Aorta (tissue), 5 donors: ENCODE measurements at regions not wholly inside any gene's neighbourhood (a gene's known extent, or its start where the extent isn't known, plus 50 kb on each side); places are given as distances from the start of the nearest gene placed in this dataset.
"Not testable (repeated sequence)": the region's sequence is repeated elsewhere in the genome, so short reads cannot be mapped to it uniquely, and the experiment has no call there.

Experiments used
- ATAC-seq: fragments of 200-7000 bp; cut with Tn5 transposase; one replicate; pipeline ENCODE4 v1.9.1; 2022; ENCODE audit warnings: moderate library complexity; ENCODE audit not compliant: low FRiP score
- DNase-seq, 2 donors: peaks; one replicate each; pipeline ENCODE4 v3.0.0-alpha.2; 2020
- H3K27ac ChIP-seq, 2 donors: one replicate each; pipeline ENCODE4 v1.5.1; 2013; ENCODE audit warnings: low read length in 2 of 2, mild to moderate bottlenecking in 2 of 2, moderate library complexity in 2 of 2, control low read depth in 1 of 2, inconsistent platforms in 1 of 2, low read depth in 1 of 2
- H3K27me3 ChIP-seq, 2 donors: one replicate each; pipeline ENCODE4 v1.6.1; 2013; ENCODE audit warnings: control low read depth in 1 of 2, low read length in 1 of 2, mild to moderate bottlenecking in 1 of 2, moderate library complexity in 1 of 2; ENCODE audit not compliant: insufficient read depth in 2 of 2, control insufficient read depth in 1 of 2
- H3K36me3 ChIP-seq, 2 donors: one replicate each; pipeline ENCODE4 v1.6.1; 2013; ENCODE audit warnings: control low read depth in 1 of 2, low read length in 1 of 2, mild to moderate bottlenecking in 1 of 2; ENCODE audit not compliant: insufficient read depth in 2 of 2, control insufficient read depth in 1 of 2
- H3K4me1 ChIP-seq, 2 donors: one replicate each; pipeline ENCODE4 v1.6.1; 2013; ENCODE audit warnings: low read length in 2 of 2, control low read depth in 1 of 2, mild to moderate bottlenecking in 1 of 2, moderate library complexity in 1 of 2; ENCODE audit not compliant: insufficient read depth in 2 of 2, control insufficient read depth in 1 of 2
- H3K4me3 ChIP-seq, 2 donors: one replicate each; pipeline ENCODE4 v1.5.1; 2013; ENCODE audit warnings: low read length in 2 of 2, control low read depth in 1 of 2, mild to moderate bottlenecking in 1 of 2
- H3K9me3 ChIP-seq: one replicate; pipeline ENCODE4 v1.6.1; 2013; ENCODE audit warnings: mild to moderate bottlenecking, low read length; ENCODE audit not compliant: control insufficient read depth
- WGBS, 2 donors: extraction: QIAGEN DNeasy Blood & Tissue Kit; methylation state at CpG; one replicate each; pipeline ENCODE4 v1.1.7; 2013; 5-methylcytosine and 5-hydroxymethylcytosine counted together
- intact Hi-C, 2 donors: fragments of 100-400 bp; cut with DNase I; formaldehyde crosslinking; loops; one replicate each; pipeline versions ENCODE4 v1.14.2 to v1.15.0; 2022
- donor health status: healthy with polysubstance abuse.
- donor health status: Bipolar disorder and iron deficiency.
- donor health status: DM: no; HTN: no; CAD: no.
- donor health status: DM: no; HTN: no; CAD: no.
- donor health status: DM: yes; HTN: yes; CAD: no.

- 85% methylated on average over 1 of the region's 1 CpG for WGBS, 2 donors
- Histone ChIP-seq H3K9me3 (peaks cover 4% of the 10 kb centered on the region), H3K27ac (no peak overlapping the region), H3K27me3 (no peaks in the 10 kb centered on the region), H3K4me3 (no peak overlapping the region), H3K36me3 (no peaks in the 10 kb centered on the region), H3K4me1 (no peaks in the 10 kb centered on the region)
- no peak for DNase-seq
- ATAC-seq = no peak
- intact Hi-C loops = no loop called here
Observed at GRCh38 chr6:155771822-155772221, 316.2 kb upstream of the NOX3 start.

- Histone ChIP-seq H3K36me3 (no peaks in the 10 kb centered on the region), H3K4me3 (no peak overlapping the region), H3K27me3 (no peaks in the 10 kb centered on the region), H3K9me3 (peaks cover 4% of the 10 kb centered on the region), H3K27ac (no peak overlapping the region), H3K4me1 (no peaks in the 10 kb centered on the region)
- DNase-seq = no peak
- ATAC-seq = no peak
- intact Hi-C loops = no loop called here
Observed at GRCh38 chr6:155770856-155771255, 315.2 kb upstream of the NOX3 start.

- Histone ChIP-seq H3K36me3 (no peaks in the 10 kb centered on the region), H3K4me1 (peaks cover 0 to under 1% of the 10 kb centered on the region in 2 donors), H3K27ac (no peak overlapping the region), H3K27me3 (no peaks in the 10 kb centered on the region), H3K9me3 (peaks cover 4% of the 10 kb centered on the region), H3K4me3 (peak overlapping the region in 1 of 2 donors; percentile 20)
- ATAC-seq = no peak
- no peak for DNase-seq
- intact Hi-C loops = no loop called here
Observed at GRCh38 chr6:155770313-155770712, 314.7 kb upstream of the NOX3 start.

DNA sequence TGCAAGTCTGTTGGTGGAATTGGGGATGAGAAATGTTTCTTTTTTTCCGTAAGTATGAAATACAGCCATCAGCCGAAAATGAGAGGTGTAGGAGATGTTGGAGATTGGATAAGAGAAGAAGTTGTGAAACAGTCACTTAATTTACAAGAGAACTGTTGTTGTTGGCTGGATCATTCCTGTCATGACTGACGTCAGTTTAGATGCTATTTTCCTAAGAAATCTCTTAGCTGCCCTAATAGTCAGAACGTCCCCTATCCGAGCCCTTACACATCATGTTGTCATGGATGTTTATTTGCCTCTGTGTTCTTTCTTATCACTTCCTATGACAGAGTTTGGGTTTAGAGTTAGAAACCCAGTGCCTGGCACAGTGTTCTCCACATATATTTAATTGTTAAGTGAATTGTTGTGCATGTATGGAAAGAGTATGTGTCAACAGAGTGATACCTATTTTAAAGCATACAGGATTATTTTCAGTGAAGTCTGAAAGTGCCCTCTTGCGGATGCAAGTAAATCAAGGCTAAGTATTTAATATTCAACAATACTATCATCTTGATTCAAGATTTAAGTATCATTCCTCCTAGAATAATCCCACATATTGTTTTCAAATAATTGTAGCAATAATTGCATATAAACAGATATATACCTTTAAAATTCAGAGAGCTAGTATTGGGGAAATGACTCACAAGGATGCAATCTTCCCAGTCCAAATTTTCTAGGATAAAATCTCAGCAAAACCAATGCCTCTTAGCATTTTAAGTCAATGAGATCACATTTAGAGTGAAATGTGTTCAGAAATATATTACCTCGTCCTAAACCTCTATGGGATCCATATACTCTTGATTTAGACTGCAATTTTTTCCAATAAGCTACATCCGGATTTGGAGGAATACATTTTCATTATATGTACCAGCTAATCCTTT, 309.9 kb upstream of the NOX3 start:
- DNase-seq (no peak), ATAC-seq (peak; percentile 36)
- Histone ChIP-seq H3K4me3 (no peak overlapping the region), H3K4me1 (peaks cover 2% of the 10 kb centered on the region in 2 donors), H3K9me3 (no peaks in the 10 kb centered on the region), H3K27me3 (no peaks in the 10 kb centered on the region), H3K36me3 (no peaks in the 10 kb centered on the region), H3K27ac (no peak overlapping the region)
- 30 to 34% methylated on average over 8 of the region's 8 CpGs for WGBS, 2 donors
- intact Hi-C loops = no loop called here

GRCh38 chr6:155762649-155763048, 307.0 kb upstream of the NOX3 start:
- H3K27ac ChIP-seq = no peak overlapping the region
- peaks cover 2% of the 10 kb centered on the region in 2 donors for H3K4me1 ChIP-seq
- no peak for DNase-seq
- ATAC-seq = no peak
- WGBS, 2 donors = 89 to 93% methylated on average over 3 of the region's 3 CpGs
- H3K9me3 ChIP-seq = no peaks in the 10 kb centered on the region
- no peak overlapping the region for H3K4me3 ChIP-seq
- no peaks in the 10 kb centered on the region for H3K27me3 ChIP-seq
- intact Hi-C loops = no loop called here
- H3K36me3 ChIP-seq = no peaks in the 10 kb centered on the region

- no peak overlapping the region for H3K27ac ChIP-seq
- no peak overlapping the region for H3K4me3 ChIP-seq
- DNase-seq (no peak), ATAC-seq (no peak)
- H3K9me3 ChIP-seq = no peaks in the 10 kb centered on the region
- intact Hi-C loops = no loop called here
- H3K36me3 ChIP-seq = no peaks in the 10 kb centered on the region
- H3K4me1 ChIP-seq = peaks cover 0 to 1% of the 10 kb centered on the region in 2 donors
- H3K27me3 ChIP-seq = no peaks in the 10 kb centered on the region
- 16 to 30% methylated on average over 3 of the region's 3 CpGs for WGBS, 2 donors
Observed at GRCh38 chr6:155755452-155755851, 299.8 kb upstream of the NOX3 start.

GRCh38 chr6:155748778-155749177, 293.1 kb upstream of the NOX3 start:
- ATAC-seq, H3K27me3 ChIP-seq, H3K4me1 ChIP-seq, H3K9me3 ChIP-seq, H3K27ac ChIP-seq, DNase-seq, H3K36me3 ChIP-seq, H3K4me3 ChIP-seq, intact Hi-C loops: not testable (repeated sequence)
- 59 to 61% methylated on average over 3 of the region's 3 CpGs for WGBS, 2 donors

- H3K9me3 ChIP-seq = no peaks in the 10 kb centered on the region
- no peaks in the 10 kb centered on the region for H3K4me1 ChIP-seq
- H3K4me3 ChIP-seq = no peak overlapping the region
- no peaks in the 10 kb centered on the region for H3K27me3 ChIP-seq
- WGBS, 2 donors = 49 to 53% methylated on average over 3 of the region's 3 CpGs
- ATAC-seq (no peak), DNase-seq (no peak)
- H3K36me3 ChIP-seq = no peaks in the 10 kb centered on the region
- no peak overlapping the region for H3K27ac ChIP-seq
- intact Hi-C loops = no loop called here
Observed at GRCh38 chr6:155747491-155747890, 291.9 kb upstream of the NOX3 start.

DNA sequence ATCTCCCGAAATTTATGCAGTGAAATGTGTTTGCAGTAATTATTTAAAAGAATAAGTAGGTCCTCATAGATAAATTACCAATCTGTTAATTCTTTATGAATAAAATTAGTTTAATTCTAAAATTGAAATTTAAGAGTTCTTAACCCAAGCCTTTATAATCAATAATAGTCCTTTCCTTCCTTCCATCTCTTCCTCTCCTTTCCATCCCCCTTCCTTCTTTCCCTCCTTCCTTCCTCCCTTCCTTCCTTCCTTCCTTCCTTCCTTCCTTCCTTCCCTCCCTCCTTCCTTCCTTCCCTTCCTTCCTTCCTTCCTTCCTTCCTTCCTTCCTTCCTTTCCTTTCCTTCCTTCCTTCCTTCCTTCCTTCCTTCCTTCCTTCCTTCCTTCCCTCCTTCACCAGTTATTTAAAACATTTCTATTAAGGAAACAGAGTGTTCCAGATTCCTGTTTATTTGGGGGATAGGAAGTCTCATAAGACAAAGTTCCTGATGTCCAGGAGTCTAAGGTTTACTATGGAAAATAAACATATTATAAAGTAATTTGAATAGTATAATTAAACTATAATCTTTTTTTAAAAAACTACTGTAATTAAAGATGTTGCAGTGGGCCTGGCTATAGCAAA, 285.3 kb upstream of the NOX3 start:
- Histone ChIP-seq H3K9me3 (no peaks in the 10 kb centered on the region), H3K4me3 (no peak overlapping the region), H3K27me3 (no peaks in the 10 kb centered on the region), H3K36me3 (no peaks in the 10 kb centered on the region), H3K4me1 (no peaks in the 10 kb centered on the region), H3K27ac (no peak overlapping the region)
- intact Hi-C loops = no loop called here
- no peak for ATAC-seq
- WGBS, 2 donors = 88% methylated on average over 1 of the region's 1 CpG
- DNase-seq = no peak
